GM18526 (cell line): ENCODE measurements at regions not wholly inside any gene's neighbourhood (a gene's known extent, or its start where the extent isn't known, plus 50 kb on each side); places are given as distances from the start of the nearest gene placed in this dataset.

Experiments used
- POLR2A ChIP-seq: IDR thresholded peaks from 3 replicates; pipeline ENCODE4 v1.6.1; 2011; ENCODE audit not compliant: insufficient read length; ENCODE audit errors: extremely low read depth

DNA sequence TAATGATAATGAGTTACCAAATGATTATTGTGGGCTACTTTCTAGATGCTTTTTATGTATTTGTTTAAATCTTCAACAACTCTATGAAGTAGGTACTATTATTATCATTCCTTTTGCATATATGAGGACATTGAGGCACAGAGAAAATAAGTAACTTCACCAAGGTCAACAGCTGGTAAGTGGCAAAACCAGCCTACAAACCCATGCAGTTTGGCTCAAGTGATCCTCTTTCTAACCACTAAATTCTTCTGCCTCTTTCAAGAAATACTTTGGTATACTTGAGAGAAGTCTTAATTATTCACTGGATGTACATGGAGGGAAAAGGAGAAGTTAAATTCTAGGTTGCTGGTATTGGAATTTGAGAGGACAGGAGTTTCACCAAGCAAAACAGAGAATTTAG lies 495.2 kb upstream of the CADM1 start:
- TF ChIP-seq POLR2A, result no peak

DNA sequence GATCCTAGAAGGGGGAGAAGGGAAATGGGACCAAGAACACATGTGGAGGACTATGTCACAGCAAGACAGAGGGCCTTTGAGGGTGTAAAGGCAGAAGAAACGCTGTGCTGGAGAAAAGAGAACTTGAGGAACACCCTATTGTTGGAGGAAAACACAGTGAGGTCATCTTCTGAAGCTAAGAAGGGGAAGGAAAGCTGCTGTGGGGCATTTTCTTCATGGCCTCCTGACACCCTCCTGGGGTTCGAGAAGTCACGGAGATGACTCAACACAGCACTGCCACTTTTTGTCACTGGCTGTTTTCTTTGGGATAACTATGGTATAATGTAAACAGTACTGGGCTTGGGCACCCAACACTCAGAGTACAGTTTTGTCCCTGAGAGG lies 492.6 kb upstream of the CADM1 start:
- TF ChIP-seq POLR2A, result no peak

DNA sequence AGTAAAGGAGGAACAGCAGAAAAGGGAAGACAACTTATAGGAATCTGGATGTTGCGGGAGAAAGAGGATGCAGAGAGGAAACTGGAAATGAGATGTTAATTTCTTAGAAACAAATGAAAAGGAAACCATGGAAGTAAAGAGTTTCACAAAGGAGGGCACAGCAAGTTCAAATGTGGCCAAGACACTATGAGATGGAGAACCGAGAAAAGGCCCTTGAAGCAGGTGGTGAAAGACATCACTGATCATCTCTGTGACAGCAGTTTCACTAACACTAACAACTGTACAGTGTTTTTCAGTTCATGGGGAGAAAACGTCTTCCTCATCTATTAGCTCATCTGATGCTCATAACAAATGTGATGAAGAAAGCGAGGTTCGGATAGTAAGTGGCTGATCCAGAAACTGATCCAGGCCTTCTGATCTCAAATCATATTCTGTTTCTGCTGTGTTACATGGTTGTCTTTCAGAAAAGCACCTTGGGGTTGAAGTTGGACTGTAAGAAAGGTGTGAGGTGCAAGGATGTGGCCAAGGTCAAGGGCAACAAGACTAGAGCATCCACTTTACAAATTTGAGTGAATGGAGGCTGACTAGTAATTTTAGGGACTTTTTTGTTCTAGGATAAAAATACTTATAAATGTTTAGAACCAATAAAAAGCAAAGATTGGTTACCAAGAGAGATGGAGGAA lies 492.1 kb upstream of the CADM1 start:
- no peak for TF ChIP-seq POLR2A

DNA sequence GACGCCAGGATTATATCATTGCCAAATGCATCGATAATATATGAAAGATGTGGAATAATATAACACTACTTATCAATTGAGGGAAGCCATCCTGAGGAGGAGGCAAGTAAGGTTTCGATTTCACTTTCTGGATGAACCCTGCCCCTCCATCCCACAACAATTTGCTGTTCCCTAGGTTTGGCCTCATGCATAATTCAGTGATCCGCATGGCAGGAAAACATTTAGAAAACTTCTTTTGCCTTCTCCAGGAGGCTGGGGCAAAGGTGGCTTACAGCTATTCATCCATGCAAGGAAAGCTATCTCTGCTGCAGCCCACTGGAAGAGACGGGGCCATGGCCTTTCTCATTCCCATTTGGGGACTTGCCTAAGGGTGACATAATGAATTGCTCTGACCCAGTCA lies 489.4 kb upstream of the CADM1 start:
- TF ChIP-seq POLR2A, result no peak

DNA sequence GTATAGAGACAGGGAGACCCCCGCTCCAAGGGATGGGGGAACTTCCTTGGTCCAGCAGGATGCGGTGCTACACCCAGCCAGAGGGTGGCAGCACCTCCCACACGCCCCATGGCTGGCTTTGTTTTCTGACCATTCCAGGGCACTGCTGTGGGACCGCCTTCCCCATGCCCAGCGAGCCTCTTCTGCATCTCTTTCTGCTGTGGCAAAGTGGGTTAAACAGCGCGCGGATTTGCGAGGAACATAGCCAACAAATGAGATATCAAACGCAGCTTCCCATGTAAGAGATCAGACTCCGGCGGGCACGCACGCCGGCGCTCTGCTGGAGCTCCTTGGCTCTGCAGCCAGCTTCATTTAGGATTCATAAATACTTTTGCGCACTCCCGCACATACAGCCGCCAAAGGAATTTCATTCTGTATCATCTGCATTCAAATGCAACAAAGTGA lies 485.8 kb upstream of the CADM1 start:
- TF ChIP-seq POLR2A, result no peak

DNA sequence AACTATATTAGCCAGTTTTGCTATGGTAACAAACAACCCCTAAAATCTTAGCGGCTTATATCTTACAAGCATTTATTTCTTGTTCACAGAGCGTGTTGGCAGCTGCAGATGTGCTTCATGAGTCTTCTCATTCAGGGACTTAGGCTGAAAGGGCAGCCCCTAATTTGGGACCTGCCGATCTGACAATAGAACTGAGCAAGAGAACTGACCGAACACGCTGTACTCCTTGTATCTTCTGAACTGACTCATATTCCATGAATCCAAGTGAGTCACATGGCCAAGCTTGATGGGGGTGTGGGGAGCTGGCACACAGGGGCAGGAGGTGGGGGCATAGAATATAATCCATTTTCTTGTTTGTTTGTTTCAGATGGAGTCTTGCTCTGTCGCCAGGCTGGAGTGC lies 481.7 kb upstream of the CADM1 start:
- no peak for TF ChIP-seq POLR2A

DNA sequence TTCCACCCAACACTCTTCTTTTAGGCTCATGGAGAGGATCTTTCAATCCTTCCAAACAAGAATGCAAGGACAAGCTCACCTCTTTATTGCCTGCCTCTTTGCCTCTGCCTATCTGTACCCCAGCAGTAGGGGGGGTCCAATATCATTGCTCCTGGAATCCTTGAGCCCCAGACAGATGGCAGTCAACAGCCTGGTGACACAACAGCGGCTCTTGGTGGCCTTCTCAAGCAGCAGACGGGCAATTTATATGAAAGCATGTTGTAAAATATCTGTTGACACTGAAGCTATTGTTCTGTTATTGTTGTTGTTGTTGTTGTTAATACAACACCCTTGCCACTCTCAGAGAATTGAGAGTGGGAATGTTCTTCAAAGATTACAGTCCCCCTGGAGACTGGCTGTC lies 480.0 kb upstream of the CADM1 start:
- no peak for TF ChIP-seq POLR2A

DNA sequence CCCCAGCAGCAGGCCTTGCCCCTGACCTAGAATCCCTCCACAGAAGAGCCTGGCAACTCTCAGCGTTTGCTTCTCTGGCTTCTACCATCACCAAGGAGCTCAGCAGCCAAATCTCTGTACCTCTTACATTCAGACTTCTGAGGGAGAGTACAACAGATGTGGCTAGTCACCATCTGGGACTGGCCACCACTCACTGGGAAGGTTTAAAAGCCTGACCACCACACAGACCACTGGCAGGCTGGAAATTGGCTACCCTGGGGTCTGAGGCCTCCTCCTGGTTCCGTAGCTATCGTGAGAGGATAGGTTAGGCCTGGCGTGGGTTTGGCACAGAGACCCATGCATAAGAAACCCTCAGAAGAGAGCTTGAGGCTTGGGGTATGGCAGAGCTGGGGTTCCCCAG lies 478.5 kb upstream of the CADM1 start:
- no peak for TF ChIP-seq POLR2A

DNA sequence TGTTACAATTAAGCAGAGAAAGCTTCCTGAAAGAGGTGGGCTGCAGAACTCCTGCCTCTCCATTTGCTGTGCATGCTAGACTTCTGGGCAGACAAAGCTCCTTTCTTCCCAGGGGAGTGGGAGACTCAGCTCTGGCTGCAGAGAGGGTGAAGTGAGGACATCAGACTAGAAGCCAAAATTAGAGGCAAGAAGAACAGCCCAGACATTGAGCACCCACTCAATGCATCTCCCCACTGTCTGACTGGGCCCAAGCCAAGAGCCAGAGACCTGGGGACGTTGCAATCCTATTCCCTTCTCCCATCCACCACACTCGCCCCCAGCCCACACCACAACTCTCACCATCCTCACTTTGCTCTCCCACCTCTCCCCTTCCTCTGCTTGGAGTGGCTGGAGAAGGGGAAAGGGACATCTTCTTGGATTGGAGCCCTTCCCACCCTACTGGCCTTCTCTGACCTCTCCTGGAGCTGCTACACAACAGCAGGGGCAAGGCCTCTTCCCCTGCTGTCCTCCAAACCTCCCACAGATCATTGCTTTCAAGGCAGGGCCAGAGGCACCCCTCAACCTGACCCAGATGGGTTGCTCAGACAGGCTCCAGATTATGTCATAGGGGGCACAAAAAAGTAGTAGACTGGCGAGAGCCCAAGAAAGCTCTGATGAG lies 477.7 kb upstream of the CADM1 start:
- TF ChIP-seq POLR2A, result no peak

DNA sequence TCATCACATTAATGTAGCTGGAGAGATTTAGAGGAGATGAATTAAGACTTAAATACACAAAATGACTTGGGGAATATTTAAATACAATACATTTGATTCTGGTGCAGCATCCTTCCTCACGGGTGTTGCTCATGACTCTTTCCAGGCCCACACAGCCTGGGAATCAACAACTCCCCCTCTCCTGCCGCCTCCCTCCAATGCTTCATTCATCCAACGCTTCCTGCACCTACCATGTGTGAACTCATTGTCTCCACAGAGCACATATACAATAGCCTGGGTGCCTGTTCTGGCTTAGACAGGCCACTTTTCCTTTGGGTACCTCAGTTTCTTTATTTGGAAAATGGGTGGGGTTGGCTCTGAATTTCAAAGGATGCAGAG lies 476.9 kb upstream of the CADM1 start:
- no peak for TF ChIP-seq POLR2A

DNA sequence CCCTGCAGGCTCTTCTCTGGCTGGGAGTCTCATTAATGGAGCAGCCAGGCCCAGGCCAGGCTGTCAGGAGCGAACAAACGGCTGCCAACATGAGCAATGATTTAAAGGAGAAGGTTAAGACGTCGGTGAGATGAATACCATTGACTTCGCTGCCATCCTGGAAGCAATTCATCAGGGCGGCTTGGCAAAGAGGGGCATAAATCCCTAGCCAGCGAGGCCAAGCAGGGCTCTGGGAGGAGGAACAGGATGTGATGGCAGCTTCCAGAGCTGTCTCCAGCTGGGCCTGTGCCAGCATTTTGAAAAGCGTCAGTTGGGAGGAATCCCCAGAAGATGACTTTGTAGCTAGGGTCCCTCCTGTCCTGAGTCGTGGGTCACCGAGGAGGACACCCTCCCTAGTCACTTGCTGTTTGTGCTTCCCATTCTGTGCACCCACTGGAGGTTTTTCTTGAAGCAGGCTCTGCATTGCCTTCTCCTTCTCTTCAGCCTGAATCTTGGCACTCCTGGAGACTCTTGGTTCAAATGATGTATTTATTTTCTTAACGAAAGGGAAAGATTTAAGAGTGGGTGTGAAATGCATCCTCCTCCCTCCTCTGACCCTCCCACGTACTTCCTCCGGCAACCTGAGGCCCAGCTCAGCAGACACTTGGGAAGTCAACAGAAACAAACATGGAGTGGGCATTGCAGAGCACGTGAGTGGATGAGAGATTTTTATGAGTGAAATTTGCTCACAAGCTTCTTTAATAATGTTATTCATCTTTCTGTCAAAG lies 476.3 kb upstream of the CADM1 start:
- TF ChIP-seq POLR2A, result no peak

DNA sequence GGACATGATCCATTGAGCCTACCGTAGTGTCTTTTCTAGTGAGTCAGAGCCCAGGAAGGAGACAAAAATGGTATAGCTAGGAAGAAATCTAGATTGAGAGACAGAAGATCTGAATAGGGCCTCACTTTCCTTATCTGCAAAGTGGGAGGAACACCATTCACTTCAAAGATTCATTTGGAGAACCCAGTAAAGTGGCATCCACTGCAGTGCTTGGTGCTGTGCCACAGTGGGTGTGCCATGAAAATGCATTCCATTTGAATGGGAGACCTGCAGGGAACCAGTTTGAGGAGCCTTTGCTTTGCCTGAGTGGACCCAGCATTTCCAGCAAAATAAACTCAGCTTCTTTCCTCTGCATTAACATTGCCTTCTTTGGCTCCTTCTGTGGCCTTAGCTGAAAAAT lies 470.5 kb upstream of the CADM1 start:
- TF ChIP-seq POLR2A, result no peak

DNA sequence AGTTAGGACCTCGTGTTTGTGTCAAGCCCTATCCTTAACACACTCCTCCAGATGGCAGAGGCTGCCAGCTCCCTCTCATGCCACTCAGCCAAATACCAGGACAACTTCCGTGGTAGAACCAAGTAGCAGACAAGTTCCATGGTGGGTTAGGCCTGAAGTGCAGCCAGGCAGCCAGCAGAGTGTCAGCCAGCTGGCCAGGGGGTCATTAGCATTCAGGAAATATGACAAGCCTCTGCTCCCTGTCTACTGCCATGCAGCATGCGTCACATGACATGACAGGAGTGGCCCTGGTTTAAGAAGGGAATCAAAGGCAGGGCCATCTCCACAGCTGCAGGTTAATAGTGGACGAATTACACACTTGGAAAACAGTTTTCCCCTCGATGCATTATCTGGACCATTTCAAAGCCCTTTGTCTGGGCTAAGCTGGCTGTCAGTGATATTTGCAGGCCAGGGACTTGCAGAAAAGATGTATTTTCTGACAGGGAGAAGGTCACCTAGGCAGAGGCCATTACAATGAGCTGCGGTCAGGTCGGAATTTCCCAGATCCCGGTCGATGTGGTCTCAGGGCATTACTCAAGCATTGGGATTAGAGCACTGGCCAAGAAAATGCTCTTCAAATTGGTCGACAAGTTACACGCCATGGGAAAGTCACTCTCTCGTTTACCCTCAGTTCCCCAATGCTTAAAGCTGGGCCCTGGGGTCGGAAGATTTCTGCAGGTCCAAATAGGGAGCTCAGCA lies 461.7 kb upstream of the CADM1 start:
- no peak for TF ChIP-seq POLR2A

DNA sequence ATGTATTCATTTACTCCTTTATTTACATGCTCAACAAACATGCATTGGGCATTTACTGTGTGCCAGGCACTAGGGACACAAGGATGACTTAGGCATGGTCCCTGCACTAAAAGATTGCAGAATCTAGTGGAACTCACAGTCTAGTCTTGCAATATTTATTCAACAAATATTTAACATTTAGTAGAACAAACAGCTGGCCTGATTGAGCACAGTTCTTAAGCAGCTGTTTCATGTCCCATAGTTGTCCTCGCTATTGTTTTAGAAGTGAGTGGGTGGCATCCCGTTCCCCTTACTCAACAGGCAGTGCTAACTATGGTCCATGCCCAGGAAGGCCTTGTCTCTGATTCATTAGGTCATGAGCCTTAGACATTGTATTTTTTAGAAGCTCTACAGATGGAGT lies 459.9 kb upstream of the CADM1 start:
- TF ChIP-seq POLR2A, result no peak

DNA sequence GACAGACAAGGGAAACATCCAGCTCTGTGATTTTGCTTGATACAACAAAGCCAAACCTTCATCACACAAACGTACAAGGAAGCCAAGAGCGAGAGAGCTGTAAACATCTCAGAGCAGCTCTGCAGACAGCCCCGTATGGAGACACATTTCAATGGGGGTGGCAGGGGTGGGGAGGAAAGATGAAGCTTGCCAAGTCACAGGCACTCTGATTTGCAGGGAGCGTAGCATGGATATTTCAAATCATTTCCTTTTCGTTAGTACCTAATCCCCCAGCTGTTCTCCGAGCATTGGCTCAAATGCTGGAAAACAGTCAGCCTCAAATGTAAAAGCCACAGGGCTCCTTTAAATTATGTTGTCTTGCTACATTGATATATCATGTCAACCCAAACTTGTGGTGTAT lies 458.9 kb upstream of the CADM1 start:
- no peak for TF ChIP-seq POLR2A
